ENCODE measurements at regions not wholly inside any gene's neighbourhood (a gene's known extent, or its start where the extent isn't known, plus 50 kb on each side); places are given as distances from the start of the nearest gene placed in this dataset.
A peak's percentile ranks its signal among the peaks of the same experiment; 100 is the strongest.
"Not testable (repeated sequence)": the region's sequence is repeated elsewhere in the genome, so short reads cannot be mapped to it uniquely, and the experiment has no call there.

- H3K4me2 ChIP-seq (ENCODE audit: insufficient read depth, low read length); H3K4me3 ChIP-seq (replicated peaks in 1 of 3; ENCODE audit: insufficient read depth in 1 of 3, low read depth in 1 of 3, low read length in 3 of 3); H3K9me1 ChIP-seq (replicated peaks; ENCODE audit: control insufficient read depth, extremely low read depth, insufficient read depth, low read length); BruUV-seq (replicated peaks); POLR2A ChIA-PET; H3K27me3 ChIP-seq (ENCODE audit: control insufficient read depth in 2 of 2, insufficient read depth in 2 of 2, low read length in 2 of 2); H3K9ac ChIP-seq (replicated peaks; ENCODE audit: extremely low read depth, insufficient read depth, low read length); dilution Hi-C loops (cut with MboI; ENCODE audit: extremely low pct_ligation_motif_present, low sequenced_read_pairs); H3K9me3 ChIP-seq (replicated peaks; ENCODE audit: control insufficient read depth, insufficient read depth, low read length); H3K79me2 ChIP-seq (ENCODE audit: control insufficient read depth, insufficient read depth, low read length); H4K20me1 ChIP-seq (replicated peaks; ENCODE audit: control insufficient read depth, extremely low read depth, insufficient read depth, low read length); intact Hi-C loops (cut with micrococcal nuclease); H2AFZ ChIP-seq (ENCODE audit: low read depth, low read length); H3K4me1 ChIP-seq (ENCODE audit: control insufficient read depth, extremely low read depth, insufficient read depth, low read length); CTCF ChIA-PET; FAIRE-seq; H3K27ac ChIP-seq (ENCODE audit: insufficient read depth, low read depth, low read length); H3K36me3 ChIP-seq (ENCODE audit: control insufficient read depth in 2 of 2, extremely low read depth in 1 of 2, insufficient read depth in 2 of 2, low read length in 2 of 2): not testable (repeated sequence)
- TF ChIP-seq, protein P1, sequence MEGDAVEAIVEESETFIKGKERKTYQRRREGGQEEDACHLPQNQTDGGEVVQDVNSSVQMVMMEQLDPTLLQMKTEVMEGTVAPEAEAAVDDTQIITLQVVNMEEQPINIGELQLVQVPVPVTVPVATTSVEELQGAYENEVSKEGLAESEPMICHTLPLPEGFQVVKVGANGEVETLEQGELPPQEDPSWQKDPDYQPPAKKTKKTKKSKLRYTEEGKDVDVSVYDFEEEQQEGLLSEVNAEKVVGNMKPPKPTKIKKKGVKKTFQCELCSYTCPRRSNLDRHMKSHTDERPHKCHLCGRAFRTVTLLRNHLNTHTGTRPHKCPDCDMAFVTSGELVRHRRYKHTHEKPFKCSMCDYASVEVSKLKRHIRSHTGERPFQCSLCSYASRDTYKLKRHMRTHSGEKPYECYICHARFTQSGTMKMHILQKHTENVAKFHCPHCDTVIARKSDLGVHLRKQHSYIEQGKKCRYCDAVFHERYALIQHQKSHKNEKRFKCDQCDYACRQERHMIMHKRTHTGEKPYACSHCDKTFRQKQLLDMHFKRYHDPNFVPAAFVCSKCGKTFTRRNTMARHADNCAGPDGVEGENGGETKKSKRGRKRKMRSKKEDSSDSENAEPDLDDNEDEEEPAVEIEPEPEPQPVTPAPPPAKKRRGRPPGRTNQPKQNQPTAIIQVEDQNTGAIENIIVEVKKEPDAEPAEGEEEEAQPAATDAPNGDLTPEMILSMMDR (IDR thresholded peaks at IDR 0.05; ENCODE audit: extremely low read depth in 1 of 2, insufficient read depth in 1 of 2, low read depth in 1 of 2, low read length in 2 of 2) = peak; percentile 19 to 39
- peak; percentile 11 for DNase-seq (ENCODE audit: low read depth, low spot score)
These were observed 249.4 kb upstream of the NOTCH2NLA start for GRCh38 chr1:146478125-146478720.

- POLR2A ChIA-PET; H3K27me3 ChIP-seq (ENCODE audit: control insufficient read depth in 2 of 2, insufficient read depth in 2 of 2, low read length in 2 of 2); H4K20me1 ChIP-seq (replicated peaks; ENCODE audit: control insufficient read depth, extremely low read depth, insufficient read depth, low read length); H3K9ac ChIP-seq (replicated peaks; ENCODE audit: extremely low read depth, insufficient read depth, low read length); H2AFZ ChIP-seq (ENCODE audit: low read depth, low read length); H3K4me1 ChIP-seq (ENCODE audit: control insufficient read depth, extremely low read depth, insufficient read depth, low read length); FAIRE-seq; intact Hi-C loops (cut with micrococcal nuclease); dilution Hi-C loops (cut with MboI; ENCODE audit: extremely low pct_ligation_motif_present, low sequenced_read_pairs); H3K27ac ChIP-seq (ENCODE audit: insufficient read depth, low read depth, low read length); CTCF ChIA-PET; H3K36me3 ChIP-seq (ENCODE audit: control insufficient read depth in 2 of 2, extremely low read depth in 1 of 2, insufficient read depth in 2 of 2, low read length in 2 of 2); H3K79me2 ChIP-seq (ENCODE audit: control insufficient read depth, insufficient read depth, low read length); H3K9me1 ChIP-seq (replicated peaks; ENCODE audit: control insufficient read depth, extremely low read depth, insufficient read depth, low read length); H3K9me3 ChIP-seq (replicated peaks; ENCODE audit: control insufficient read depth, insufficient read depth, low read length); H3K4me2 ChIP-seq (ENCODE audit: insufficient read depth, low read length); BruUV-seq (replicated peaks); H3K4me3 ChIP-seq (replicated peaks in 1 of 3; ENCODE audit: insufficient read depth in 1 of 3, low read depth in 1 of 3, low read length in 3 of 3); DNase-seq (ENCODE audit: low read depth, low spot score): not testable (repeated sequence)
These were observed 246.3 kb upstream of the NOTCH2NLA start for GRCh38 chr1:146475086-146475485.

GRCh38 chr1:146474216-146474615 is 245.4 kb upstream of the NOTCH2NLA start:
- H3K4me1 ChIP-seq (ENCODE audit: control insufficient read depth, extremely low read depth, insufficient read depth, low read length); intact Hi-C loops (cut with micrococcal nuclease); H3K27me3 ChIP-seq (ENCODE audit: control insufficient read depth in 2 of 2, insufficient read depth in 2 of 2, low read length in 2 of 2); H2AFZ ChIP-seq (ENCODE audit: low read depth, low read length); H3K9ac ChIP-seq (replicated peaks; ENCODE audit: extremely low read depth, insufficient read depth, low read length); FAIRE-seq; dilution Hi-C loops (cut with MboI; ENCODE audit: extremely low pct_ligation_motif_present, low sequenced_read_pairs); POLR2A ChIA-PET; H3K79me2 ChIP-seq (ENCODE audit: control insufficient read depth, insufficient read depth, low read length); H3K4me2 ChIP-seq (ENCODE audit: insufficient read depth, low read length); H3K4me3 ChIP-seq (replicated peaks in 1 of 3; ENCODE audit: insufficient read depth in 1 of 3, low read depth in 1 of 3, low read length in 3 of 3); CTCF ChIA-PET; H3K27ac ChIP-seq (ENCODE audit: insufficient read depth, low read depth, low read length); H3K9me1 ChIP-seq (replicated peaks; ENCODE audit: control insufficient read depth, extremely low read depth, insufficient read depth, low read length); BruUV-seq (replicated peaks); DNase-seq (ENCODE audit: low read depth, low spot score); H3K36me3 ChIP-seq (ENCODE audit: control insufficient read depth in 2 of 2, extremely low read depth in 1 of 2, insufficient read depth in 2 of 2, low read length in 2 of 2); H4K20me1 ChIP-seq (replicated peaks; ENCODE audit: control insufficient read depth, extremely low read depth, insufficient read depth, low read length); H3K9me3 ChIP-seq (replicated peaks; ENCODE audit: control insufficient read depth, insufficient read depth, low read length): not testable (repeated sequence)
